ENCODE measurements at regions not wholly inside any gene's neighbourhood (a gene's known extent, or its start where the extent isn't known, plus 50 kb on each side); places are given as distances from the start of the nearest gene placed in this dataset.

GRCh38 chr4:64518600-64518999, 109.3 kb upstream of the TECRL start:
- no peak for TF ChIP-seq CTCF (IDR thresholded peaks at IDR 0.05)
- TF ChIP-seq POLR2A (IDR thresholded peaks at IDR 0.05): no peak

Measured in uterus (tissue), 2 donors.